ENCODE measurements at regions not wholly inside any gene's neighbourhood (a gene's known extent, or its start where the extent isn't known, plus 50 kb on each side); places are given as distances from the start of the nearest gene placed in this dataset.

- TF ChIP-seq, protein P1, sequence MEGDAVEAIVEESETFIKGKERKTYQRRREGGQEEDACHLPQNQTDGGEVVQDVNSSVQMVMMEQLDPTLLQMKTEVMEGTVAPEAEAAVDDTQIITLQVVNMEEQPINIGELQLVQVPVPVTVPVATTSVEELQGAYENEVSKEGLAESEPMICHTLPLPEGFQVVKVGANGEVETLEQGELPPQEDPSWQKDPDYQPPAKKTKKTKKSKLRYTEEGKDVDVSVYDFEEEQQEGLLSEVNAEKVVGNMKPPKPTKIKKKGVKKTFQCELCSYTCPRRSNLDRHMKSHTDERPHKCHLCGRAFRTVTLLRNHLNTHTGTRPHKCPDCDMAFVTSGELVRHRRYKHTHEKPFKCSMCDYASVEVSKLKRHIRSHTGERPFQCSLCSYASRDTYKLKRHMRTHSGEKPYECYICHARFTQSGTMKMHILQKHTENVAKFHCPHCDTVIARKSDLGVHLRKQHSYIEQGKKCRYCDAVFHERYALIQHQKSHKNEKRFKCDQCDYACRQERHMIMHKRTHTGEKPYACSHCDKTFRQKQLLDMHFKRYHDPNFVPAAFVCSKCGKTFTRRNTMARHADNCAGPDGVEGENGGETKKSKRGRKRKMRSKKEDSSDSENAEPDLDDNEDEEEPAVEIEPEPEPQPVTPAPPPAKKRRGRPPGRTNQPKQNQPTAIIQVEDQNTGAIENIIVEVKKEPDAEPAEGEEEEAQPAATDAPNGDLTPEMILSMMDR (IDR thresholded peaks at IDR 0.05; ENCODE audit: extremely low read depth, missing control alignments): no peak
- DNase-seq (ENCODE audit: low spot score): no peak
Observed at GRCh38 chr20:40449144-40449690, 239.8 kb downstream of the MAFB start.

- TF ChIP-seq, protein P1 (IDR thresholded peaks at IDR 0.05; ENCODE audit: extremely low read depth, missing control alignments): no peak
- no peak for DNase-seq (ENCODE audit: low spot score)
Observed at GRCh38 chr20:40446888-40447287, 242.1 kb downstream of the MAFB start.

DNA sequence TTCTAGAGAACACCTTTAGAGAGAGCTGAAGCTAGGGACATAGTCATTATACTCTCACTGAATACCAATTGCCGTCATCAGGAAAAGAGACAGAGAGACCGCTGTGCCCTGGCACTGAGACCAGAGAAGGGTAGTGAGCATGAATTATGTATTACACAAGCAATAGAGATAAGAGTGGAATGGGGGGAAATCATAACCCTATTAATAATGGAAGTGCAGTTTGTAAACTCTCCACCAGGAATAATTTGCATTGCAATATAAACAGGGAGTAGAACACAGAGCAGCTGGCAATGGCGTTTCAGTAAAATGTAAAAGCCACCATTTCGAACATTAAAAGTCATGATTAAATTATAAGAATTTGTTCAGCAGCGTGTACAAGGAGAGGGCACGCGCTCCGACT lies 244.5 kb downstream of the MAFB start:
- DNase-seq (ENCODE audit: low spot score): no peak
- TF ChIP-seq, protein P1 (IDR thresholded peaks at IDR 0.05; ENCODE audit: extremely low read depth, missing control alignments): no peak

DNA sequence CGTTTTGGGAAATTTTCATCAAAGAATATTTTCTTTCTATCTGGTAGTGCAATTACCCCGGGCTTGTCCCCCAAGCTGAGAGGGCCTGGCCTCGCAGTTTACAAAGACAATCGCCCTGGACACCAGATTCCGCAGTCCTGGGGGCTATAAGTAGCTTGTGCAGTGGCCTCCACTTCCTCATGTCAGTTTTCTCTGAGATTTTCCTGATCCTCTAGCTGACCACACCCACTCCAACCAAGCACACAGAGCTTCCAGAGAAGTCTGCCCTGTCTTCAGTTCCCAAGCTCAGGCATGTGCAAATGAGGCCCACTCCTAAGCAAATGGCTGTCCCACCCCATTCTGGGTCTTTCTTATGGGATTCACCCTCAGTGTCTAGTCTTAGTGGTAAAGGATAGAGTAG lies 245.3 kb downstream of the MAFB start:
- DNase-seq (ENCODE audit: low spot score): no peak
- TF ChIP-seq, protein P1 (IDR thresholded peaks at IDR 0.05; ENCODE audit: extremely low read depth, missing control alignments): no peak

DNA sequence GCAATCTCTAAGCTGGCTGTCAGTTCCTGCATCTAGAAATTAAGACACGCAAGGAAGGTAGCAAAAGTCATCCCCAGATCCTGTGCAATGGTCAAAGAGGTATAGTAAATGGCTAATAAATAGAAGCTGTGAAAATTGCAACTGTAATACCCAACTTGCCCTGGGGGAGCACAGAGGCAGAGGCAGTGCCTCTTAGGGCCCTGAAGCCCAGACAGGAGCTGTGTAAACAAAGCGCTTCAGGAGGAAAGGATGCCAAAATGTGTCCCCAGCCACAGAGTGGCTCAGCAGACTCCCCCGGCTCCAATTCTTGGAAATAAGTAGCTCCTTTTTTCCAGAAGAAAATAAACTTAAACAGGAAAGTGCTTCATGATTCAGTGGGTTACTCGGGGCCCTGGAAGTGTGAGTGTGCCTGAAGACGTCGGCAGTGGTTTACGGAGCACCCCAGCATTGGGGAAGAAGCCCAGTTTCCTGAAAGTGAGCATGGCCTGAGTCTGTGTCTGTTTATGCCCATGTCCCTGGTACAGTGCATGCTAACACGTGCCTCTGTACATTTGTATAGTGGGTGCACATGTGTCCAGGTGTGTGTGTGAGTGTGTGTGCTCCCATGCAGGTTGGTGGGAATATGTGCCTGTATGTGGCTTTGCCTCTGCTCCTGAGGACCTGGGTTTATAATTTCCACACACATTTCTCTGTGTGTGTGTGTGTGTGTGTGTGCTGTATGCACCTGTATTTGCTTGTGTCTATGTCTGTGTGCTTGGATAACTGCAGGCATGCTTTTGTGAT lies 246.7 kb downstream of the MAFB start:
- TF ChIP-seq, protein P1 (IDR thresholded peaks at IDR 0.05; ENCODE audit: extremely low read depth, missing control alignments): no peak
- no peak for DNase-seq (ENCODE audit: low spot score)

- DNase-seq (ENCODE audit: low spot score): no peak
- TF ChIP-seq, protein P1 (IDR thresholded peaks at IDR 0.05; ENCODE audit: extremely low read depth, missing control alignments): no peak
Observed at GRCh38 chr20:40441771-40442170, 247.3 kb downstream of the MAFB start.

- DNase-seq (ENCODE audit: low spot score): no peak
- TF ChIP-seq, protein P1 (IDR thresholded peaks at IDR 0.05; ENCODE audit: extremely low read depth, missing control alignments): no peak
Observed at GRCh38 chr20:40438161-40438830, 250.7 kb downstream of the MAFB start.
